ENCODE measurements at regions not wholly inside any gene's neighbourhood (a gene's known extent, or its start where the extent isn't known, plus 50 kb on each side); places are given as distances from the start of the nearest gene placed in this dataset.

GRCh38 chr2:41764919-41765318 lies 282.9 kb upstream of the PKDCC start:
- ATAC-seq, result no peak
- H3K4me3 ChIP-seq, result no peak overlapping the region
- H3K27me3 ChIP-seq, result no peaks in the 10 kb centered on the region
- no peak for TF ChIP-seq CTCF (IDR thresholded peaks at IDR 0.05)
- intact Hi-C loops (cut with DNase I), result no loop called here
- H3K27ac ChIP-seq, result no peak overlapping the region
- DNase-seq, result no peak
- H3K4me1 ChIP-seq, result no peaks in the 10 kb centered on the region
- WGBS, 2 donors, result 68% methylated on average over 2 of the region's 2 CpGs
- no peaks in the 10 kb centered on the region for H3K36me3 ChIP-seq
- H3K9me3 ChIP-seq, result no peaks in the 10 kb centered on the region
- no peak for FAIRE-seq

- Histone ChIP-seq H3K36me3 (no peaks in the 10 kb centered on the region), H3K27ac (no peak overlapping the region), H3K27me3 (no peaks in the 10 kb centered on the region), H3K9me3 (no peaks in the 10 kb centered on the region), H3K4me1 (no peaks in the 10 kb centered on the region), H3K4me3 (no peak overlapping the region)
- TF ChIP-seq CTCF (IDR thresholded peaks at IDR 0.05), result no peak
- WGBS, 2 donors, result 60 to 66% methylated on average over 6 of the region's 6 CpGs
- no peak for FAIRE-seq
- ATAC-seq, result no peak
- intact Hi-C loops (cut with DNase I), result no loop called here
- no peak for DNase-seq
Measured at GRCh38 chr2:41768310-41768709, 279.5 kb upstream of the PKDCC start.

GRCh38 chr2:41771710-41772109 lies 276.1 kb upstream of the PKDCC start:
- Histone ChIP-seq H3K27ac (no peak overlapping the region), H3K9me3 (no peaks in the 10 kb centered on the region), H3K27me3 (no peaks in the 10 kb centered on the region), H3K36me3 (no peaks in the 10 kb centered on the region), H3K4me1 (no peaks in the 10 kb centered on the region), H3K4me3 (no peak overlapping the region)
- FAIRE-seq (no peak), DNase-seq (no peak), ATAC-seq (no peak)
- WGBS, 2 donors, result 96 to 100% methylated on average over 1 of the region's 1 CpG
- intact Hi-C loops (cut with DNase I), result no loop called here
- no peak for TF ChIP-seq CTCF (IDR thresholded peaks at IDR 0.05)

GRCh38 chr2:41772697-41773096 lies 275.1 kb upstream of the PKDCC start:
- ATAC-seq (no peak), DNase-seq (no peak), FAIRE-seq (no peak)
- H3K4me1 ChIP-seq, result no peaks in the 10 kb centered on the region
- WGBS, 2 donors, result 86 to 95% methylated on average over 4 of the region's 4 CpGs
- TF ChIP-seq CTCF (IDR thresholded peaks at IDR 0.05), result no peak
- intact Hi-C loops (cut with DNase I), result no loop called here
- no peak overlapping the region for H3K4me3 ChIP-seq
- H3K27me3 ChIP-seq, result no peaks in the 10 kb centered on the region
- no peak overlapping the region for H3K27ac ChIP-seq
- no peaks in the 10 kb centered on the region for H3K9me3 ChIP-seq
- H3K36me3 ChIP-seq, result no peaks in the 10 kb centered on the region

GRCh38 chr2:41774011-41774605 lies 273.7 kb upstream of the PKDCC start:
- Histone ChIP-seq H3K27me3 (no peaks in the 10 kb centered on the region), H3K9me3 (no peaks in the 10 kb centered on the region), H3K4me3 (no peak overlapping the region), H3K36me3 (no peaks in the 10 kb centered on the region), H3K27ac (no peak overlapping the region), H3K4me1 (no peaks in the 10 kb centered on the region)
- ATAC-seq (no peak), DNase-seq (no peak), FAIRE-seq (no peak)
- TF ChIP-seq CTCF (IDR thresholded peaks at IDR 0.05), result no peak
- intact Hi-C loops (cut with DNase I), result no loop called here
- WGBS, 2 donors, result 91% methylated on average over 3 of the region's 3 CpGs

Measured in pancreas (tissue), 10 donors.